ENCODE measurements at regions not wholly inside any gene's neighbourhood (a gene's known extent, or its start where the extent isn't known, plus 50 kb on each side); places are given as distances from the start of the nearest gene placed in this dataset.
"Not testable (repeated sequence)": the region's sequence is repeated elsewhere in the genome, so short reads cannot be mapped to it uniquely, and the experiment has no call there.

DNA sequence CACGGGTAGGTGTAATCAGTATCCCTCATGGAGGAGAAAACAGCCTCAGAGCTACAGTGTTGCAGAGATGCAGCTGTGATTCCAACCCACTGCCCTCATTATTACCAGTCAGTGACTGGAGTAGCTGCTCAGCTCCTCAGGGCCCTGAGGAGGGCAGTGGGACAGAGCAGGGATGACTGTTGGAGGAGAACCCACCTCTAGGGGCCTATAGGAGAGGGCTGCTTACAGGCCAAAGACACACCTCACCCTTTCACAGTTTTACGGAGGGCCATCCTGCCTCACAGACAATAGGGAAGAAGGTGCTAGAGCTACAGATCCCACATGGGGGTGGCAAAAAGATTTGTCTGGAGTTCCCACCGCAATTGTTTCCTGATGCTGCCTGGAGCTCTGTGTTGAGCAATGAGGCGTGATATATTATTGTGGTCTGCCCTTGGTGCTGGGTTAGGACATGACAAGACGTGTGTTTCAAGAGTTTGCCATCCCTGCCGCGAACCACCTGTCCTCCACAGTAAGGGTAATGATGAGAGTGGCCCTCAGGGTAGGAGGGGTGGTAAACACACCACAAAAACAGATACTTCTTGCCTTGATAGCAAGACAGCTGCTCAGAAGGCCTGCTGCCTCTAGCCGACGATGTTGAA is 140.5 kb upstream of the TPM1 start:
- no peak for DNase-seq

DNA sequence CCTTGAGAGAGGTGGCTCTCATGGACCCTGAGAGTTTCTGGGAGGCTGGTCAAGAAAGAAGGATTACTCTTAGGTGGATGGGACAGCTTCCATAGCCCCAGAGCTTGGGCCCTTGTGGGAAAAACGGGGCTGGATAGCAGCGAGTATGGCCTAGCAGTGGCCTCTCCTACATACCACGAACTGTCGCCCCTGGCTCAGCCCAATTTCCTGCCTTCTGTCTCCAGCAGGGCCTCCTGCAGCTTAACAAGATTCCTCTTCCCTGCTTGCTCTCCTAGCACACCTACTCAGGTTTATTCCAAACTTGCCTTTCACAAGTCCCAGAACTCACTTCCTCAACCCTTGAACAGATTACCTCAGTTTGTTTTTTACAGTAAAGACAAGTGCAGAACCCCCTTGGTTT is 139.7 kb upstream of the TPM1 start:
- no peak for DNase-seq

DNA sequence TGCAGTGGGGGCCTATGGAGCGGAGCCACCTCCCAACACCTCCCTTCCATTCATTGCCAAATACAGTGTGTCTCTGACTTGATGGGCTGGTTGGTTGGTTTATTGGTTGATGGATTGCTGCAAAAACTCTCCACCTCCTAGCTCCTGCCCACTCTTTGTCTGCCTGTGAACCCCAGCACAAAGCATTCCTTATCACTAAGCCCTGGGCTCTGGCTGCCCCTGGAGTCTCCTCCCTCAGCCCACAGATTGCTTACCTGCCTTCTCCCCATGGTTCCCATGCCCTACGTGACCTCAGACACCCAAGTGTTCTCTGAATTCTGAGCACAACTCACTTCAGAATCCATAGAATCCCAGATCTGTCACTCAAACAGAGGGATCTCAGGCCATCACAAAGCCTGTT is 139.1 kb upstream of the TPM1 start:
- no peak for DNase-seq

DNA sequence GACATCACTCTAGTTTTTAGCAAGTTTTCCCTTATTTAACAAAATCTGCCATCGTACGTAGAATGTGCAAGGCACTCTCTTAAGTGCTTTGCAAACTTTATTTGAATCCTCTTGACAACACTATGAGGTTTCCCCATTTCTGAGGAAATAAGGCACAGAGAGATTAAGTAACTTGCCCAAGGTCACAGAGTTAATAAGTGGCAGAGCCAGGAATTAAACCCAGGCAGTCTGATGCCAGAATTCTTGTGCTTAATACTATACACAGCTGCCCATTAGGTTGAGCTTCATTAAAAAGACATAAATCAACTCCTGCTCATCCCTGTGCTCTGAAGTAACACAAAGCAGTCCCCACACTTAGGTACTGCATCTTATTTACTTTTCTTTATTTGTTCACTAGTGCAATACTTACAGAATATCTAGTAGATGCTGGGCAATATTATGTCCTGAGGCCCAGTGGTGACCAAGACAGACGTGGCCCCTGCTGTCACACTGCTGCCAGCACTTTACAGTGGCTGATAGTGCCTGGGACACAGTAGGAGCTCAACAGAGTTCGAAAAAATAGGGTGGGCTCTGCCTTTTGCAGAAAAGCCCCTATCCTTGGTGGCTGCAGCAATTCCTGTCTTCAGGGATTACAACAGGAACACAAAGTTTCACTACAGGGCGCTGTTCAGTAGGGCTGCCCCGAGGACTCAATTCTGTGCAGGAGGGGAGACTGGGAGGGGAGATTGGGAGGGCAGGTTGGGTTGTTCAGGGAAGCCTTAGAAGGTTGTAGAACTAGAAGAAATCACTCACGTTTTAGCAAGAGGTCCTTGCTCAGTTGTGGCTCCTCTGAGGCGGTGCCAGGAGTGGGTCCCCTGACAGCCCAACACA is 138.3 kb upstream of the TPM1 start:
- no peak for DNase-seq

DNA sequence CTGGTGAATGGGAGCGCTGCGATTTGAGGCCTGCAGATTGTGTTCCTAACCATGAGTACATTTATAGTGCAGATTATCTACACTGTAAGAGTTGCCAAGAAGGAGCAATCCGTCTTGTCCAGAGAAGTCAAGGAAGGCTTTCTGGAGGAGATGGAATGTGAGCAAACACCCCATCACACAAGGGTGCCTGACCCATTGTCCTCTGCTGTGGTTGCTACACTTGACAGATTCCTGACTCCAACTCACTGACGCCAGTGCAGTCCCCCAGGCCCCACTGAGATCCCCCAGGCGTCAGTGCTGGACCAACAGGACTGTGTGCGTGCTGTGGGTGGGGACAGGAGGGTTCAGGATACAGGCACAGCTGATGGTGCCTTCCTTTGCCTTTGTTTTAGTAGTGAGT is 135.9 kb upstream of the TPM1 start:
- DNase-seq: no peak

DNA sequence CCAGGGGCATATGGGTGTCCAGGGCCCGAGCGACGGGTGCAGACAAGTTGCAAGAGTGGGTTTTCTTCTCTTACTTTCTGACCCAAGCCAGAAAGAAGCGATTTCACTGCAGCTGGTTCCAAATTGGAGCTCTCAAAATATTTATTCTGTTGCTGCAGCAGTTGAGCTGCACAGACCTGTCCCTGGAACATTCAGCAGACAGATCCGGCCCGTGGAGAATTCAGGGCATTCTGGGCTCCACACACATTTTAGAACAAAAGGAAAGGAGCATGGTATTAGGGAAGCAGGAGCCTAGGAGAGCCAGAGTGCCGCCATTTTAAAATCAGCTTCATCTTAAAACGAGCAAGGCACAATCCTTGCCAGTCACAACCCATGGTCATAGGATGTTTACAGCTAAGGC is 135.3 kb upstream of the TPM1 start:
- DNase-seq: no peak

DNA sequence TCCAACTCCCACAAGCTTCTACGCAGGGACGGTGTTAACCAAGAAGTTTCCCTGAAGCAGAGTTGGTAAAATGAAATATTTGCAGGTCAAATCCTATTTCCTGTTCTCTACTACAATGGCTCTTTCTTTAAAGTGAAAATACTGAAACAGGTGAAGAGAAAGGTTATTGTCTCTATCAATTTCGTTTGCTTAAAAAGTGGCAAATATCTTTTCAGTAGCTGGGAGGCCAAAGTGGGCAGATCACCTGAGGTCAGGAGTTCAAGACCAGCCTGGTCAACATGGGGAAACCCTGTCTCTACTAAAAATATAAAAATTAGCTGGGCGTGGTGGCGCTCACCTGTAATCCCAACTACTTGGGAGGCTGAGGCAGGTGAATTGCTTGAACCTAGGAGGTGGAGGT is 134.2 kb upstream of the TPM1 start:
- not testable (repeated sequence) for DNase-seq

DNA sequence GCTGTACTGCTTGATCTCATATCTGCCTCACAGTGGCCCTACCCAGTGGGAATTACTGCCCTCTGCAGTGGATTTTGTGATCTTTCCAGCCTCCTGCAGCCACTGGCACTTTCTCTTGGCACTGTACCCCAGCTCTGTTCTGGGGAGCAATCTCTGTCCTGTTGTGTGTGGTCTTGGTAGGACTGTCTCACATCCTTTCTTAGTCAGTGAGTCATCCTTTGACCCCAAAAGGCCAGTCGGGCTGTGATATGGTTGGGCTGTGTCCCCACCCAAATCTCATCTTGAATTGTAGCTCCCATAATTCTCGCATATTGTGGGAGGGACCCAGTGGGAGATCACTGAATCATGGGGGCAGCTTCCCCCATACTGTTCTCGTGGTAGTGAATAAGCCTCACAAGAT is 133.3 kb upstream of the TPM1 start:
- no peak for DNase-seq

DNA sequence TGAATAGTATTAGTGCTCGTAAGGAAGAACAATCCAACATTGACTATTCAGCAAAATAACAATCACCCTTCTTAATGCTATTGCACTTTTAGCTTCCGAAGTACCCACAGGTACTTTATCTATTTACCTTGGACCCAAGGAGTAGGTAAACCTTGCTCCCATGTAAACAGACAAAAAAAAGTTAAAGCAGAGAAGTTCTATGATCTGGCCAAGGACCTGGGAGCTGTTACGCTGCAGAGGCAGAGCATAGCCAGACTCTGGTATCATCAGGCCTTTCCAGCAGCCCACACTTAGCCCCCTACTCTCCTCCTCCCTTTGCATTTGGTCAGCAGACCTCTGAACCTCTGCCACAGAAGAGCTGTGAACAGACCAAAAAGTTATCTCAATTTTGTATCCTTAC is 130.3 kb upstream of the TPM1 start:
- no peak for DNase-seq

DNA sequence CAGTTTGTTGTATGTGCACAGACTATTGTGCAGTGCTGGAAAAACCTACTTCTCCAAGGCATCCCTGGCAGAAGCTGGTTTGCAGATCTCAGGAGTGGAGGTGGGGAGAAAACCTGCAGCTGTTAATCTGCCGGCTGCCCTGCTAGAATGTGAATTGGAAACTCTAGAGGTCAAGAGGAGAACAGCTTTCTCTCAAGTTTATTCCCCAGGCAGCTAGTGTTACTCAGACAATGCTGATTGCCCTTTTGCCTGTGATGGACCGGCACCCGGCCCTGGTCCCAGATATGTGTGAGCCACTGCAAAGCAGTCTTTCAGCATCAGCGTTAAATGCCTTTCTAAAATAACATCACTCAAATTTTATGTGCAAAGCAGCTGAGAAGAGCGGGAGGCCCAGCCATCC is 129.7 kb upstream of the TPM1 start:
- DNase-seq: no peak

DNA sequence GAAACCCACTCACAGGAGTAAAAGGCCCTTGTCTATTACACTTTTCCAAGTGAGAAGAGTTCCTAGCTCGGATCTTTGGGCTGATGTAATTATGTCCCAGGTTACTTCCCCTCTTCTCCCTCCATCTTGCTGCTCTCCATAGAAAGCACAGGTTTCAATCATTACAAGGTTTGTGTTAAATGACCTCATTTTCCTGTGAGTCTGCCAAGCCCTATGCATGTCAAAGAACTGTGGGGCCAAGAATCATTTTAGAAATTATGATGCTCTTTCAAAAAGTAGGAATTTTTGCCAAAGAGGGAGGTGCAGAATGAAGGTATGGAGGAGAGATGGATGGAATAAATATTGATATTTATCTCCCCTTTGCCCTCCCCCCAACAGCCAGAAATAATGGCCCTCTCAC is 129.3 kb upstream of the TPM1 start:
- no peak for DNase-seq

DNA sequence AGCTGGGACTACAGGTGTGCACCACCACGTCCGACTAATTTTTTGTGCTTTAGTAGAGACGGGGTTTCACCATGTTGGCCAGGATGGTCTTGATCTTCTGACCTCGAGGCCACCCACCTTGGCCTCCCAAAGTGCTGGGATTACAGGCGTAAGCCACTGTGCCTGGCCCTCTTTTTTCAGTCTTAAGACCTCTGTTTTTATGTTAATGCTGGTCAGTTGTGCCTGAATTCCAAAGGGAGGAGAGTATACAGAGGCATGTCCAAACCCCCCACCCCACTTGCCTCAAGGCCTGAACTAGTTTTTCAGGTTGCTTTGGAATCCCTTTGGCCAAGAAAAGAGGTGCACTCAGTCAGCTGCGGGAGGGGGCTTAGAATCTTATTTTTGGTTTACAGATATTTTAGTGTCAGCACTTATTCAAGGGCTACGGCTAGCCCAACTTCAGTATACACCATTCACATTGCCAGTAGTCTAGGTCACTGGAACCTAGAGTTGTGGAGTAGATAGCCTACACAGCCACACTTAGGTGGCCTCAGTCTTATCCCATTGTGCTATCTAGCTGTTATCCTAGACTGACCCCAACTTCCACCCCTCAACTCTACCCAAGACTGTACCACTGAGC is 128.0 kb upstream of the TPM1 start:
- no peak for DNase-seq

DNA sequence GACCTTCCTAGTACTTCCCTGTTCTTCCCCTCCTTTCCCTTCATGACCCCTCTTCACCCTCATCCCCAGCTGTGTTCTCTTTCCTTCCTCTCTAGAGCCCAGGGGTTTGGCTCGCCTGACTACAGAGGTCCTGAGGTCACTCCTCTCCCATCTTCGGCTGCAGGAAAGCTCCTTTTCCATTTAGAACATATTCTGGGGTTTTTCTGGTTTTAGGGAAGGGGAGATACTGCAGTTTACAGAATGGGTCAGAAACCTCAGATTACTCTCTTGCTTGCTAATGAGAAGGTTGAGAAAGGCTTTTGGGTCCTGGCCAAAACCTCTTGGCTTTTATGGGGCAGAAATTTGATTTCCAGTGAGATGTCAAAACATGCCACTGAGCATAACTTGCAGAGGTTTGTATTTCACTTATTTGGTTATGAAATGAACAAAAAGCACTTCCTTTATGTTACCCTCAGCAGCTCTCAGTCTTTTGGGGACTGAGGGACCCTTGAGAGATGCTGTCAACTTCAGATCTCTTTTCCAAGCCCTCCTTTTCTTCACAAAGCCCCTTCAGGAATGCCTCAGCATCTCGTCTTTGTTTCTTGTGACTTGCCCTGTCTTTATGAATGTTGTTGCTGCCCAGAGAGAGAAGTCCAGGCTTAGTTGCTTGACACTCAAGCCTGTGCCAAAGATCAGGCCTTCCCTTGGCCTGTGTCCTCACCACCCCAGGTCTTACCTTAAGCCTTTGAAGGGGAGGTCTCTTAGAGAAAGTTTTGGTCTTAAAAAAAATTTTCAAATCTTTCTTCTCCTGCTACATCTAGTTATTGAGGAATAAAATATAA is 121.7 kb upstream of the TPM1 start:
- DNase-seq: no peak

DNA sequence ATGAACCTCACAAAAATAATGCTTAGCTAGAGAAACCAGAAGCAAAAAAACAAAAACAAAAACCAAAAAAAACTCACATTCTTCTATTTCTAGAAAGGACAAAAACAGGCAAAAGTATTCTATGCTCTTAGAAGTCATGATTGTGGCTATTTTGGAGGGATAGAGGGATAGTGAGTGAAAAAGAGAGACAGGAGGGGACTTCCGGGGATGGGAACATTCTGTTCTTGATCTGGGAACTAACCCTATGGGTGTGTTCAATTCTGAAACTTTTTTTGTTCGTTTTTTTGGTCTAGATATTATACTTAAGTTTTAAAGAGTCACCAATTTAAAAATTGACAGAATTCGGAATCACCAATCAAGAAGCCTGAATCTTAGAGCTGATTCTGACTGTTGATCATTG is 120.0 kb upstream of the TPM1 start:
- DNase-seq: no peak

DNA sequence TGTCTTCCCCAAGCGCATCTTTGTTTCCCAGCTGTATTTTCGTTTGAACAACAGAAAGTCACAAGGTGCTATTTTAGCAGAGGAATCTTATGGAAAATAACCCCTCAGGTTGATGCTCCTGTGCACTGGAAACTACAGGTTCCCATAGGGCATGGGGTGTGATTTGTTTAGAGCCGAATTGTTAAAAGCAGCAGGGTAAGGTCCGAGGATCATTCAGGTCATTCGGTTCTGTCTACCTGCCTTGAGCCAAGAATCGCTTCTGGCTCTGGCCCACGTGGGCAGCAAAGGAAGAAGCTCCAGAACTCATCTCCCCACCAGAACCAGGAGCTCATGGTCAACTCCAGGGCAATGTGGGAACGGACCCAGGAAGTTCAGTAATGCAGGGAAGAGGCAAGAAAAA is 116.7 kb upstream of the TPM1 start:
- DNase-seq: no peak

DNA sequence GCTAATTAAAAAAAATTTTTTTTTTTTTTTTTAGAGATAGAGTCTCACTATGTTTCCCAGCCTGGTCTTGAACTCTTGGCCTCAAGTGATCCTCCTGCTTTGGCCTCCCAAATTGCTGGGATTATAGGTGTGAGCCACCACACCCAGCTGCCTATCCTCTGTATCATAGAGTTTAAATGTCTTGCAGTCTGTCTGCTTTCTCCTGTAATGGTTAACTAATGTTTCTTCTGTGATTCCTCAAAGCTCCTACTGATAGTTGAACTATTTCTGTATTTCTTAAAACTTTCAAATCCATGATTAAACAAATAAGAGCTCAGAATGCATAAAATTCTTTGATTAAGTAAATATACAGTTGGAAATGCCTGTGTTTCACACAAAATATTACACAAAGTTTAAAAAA is 115.4 kb upstream of the TPM1 start:
- DNase-seq: no peak

DNA sequence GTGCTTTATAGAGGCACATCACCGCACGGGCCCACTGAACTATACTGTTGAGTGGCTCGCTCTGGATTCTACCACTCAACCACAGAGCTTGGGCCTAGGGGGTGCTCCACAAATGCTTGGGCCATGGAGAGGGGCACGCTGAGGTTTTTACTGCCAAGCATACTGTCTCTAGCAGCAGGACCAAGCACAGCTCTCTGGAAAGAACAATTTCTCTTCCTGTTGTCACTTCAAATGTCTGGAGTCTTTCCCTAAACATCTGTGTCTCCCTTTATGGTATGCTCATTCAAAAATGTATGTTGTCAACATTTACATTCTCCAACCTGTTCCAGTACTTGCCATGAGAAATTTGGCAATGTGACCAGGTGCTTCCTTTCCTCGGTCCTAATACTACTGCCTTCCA is 114.7 kb upstream of the TPM1 start:
- no peak for DNase-seq

DNA sequence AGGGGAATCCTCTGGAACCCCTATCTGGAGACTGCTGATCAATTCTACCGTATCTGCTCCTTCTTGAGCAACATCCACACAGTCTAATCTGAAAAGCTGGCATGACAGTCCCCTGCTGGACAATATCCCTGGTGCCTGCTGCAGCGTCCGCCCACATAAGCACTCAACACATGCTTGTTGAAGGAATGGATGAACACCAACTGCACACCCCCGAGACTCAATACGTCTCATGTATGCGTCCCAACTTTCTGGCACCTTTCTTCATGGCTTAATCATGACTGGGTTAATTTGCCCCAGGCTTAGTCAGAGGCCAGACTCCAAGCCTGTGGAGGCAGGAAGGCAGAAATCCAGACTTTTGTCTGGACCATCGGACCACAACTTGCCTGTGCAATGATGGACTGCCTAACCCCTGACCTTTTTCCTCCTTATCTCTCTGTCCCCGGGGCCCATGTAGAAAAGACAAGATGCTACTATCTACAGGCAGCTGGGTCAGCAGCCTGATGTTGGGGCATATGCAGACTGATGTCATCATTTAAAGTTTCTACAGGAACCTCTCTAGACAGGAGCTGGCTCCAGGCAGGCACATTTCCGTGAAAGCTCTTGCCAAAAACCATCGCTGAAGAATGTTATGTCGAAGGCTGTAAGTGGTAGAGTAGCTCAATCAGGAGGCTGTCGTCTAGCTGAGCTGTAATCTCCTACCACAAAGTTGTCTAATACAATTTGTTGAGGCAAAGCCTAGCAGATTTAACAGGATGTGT is 114.1 kb upstream of the TPM1 start:
- no peak for DNase-seq

DNA sequence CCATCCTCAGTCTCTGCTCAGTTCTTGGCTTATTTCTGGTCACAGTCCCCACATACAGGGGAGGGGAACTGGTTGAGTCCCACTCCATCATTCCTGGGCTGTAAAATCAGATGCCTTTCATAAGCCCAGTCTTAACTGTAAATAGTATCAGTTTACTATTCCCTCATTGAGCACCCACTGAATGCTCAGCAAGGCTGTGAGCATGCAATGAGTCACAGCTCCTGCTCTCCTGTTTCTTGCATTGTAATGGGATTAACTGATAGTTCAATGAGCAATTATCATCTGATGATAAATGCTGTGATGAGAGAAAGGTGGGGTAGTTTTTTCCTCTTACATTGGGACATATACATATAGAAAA is 113.6 kb upstream of the TPM1 start:
- no peak for DNase-seq

DNA sequence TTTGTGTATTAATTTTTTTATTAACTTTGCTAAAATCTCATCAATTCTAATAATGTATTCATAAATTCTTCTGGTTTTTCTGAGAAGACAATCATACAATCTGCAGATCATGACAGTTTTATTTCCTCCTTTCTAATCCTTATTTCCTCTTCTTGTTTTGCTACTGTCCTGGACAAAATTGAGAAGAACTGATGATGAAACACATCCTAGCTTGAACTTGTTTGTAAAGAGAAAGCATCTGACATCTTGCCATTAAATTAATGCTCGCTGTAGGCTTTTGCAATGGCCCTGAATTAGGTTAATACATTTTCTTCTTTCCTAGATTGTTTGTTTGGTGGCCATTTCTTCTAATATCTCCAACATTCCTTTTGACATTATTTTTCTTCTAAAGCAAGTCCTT is 110.9 kb upstream of the TPM1 start:
- no peak for DNase-seq

DNA sequence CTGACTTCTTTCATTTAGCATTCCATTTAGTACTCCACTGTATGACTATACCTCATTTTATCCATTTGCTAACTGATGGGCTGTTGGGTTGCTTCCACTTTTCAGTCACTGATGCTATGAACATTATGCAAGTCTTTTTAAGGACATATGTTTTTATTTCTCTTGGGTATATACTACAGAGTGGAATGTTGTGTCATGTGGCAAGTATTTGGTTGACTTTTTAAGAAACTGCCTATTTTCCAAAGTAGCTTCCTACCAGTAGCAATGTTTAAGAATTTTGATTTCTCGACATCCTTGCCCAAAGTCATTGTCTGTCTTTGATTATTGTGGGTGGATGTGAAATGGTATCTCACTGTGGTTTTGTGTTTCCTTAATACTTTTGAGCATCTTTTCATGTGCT is 110.1 kb upstream of the TPM1 start:
- no peak for DNase-seq

DNA sequence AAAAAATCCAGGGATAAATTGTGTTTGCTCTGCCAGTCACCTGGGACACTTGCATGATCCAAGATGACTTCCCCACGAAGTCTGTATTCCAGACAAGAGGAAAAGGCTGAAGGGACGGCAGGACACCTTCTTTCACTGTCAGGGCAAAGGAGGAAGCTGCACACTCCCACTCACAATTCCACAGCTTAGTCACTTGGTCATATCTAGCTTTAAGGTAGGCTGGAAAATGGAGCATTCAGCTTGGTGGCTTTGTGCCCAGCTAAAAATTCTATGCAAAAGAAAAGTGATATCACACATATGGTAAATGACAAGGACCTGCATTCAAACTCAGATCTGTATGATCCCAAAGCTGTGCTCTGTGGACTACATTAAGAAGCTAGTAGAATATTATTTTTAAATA is 109.2 kb upstream of the TPM1 start:
- no peak for DNase-seq

Data from SHP77 treated with DMSO at 0.1 percent for 48 hours (cell line).